AG20443 (cell line): ENCODE measurements at regions not wholly inside any gene's neighbourhood (a gene's known extent, or its start where the extent isn't known, plus 50 kb on each side); places are given as distances from the start of the nearest gene placed in this dataset.
A peak's percentile ranks its signal among the peaks of the same experiment; 100 is the strongest.
"Not testable (repeated sequence)": the region's sequence is repeated elsewhere in the genome, so short reads cannot be mapped to it uniquely, and the experiment has no call there.

Experiments used
- DNase-seq: peaks from one replicate; pipeline ENCODE4 v3.0.0; 2012; ENCODE audit warnings: low spot score, mixed read lengths

- DNase-seq, result no peak
Measured at GRCh38 chr21:38041493-38041892, 125.2 kb upstream of the KCNJ6 start.

- DNase-seq, result no peak
Measured at GRCh38 chr21:38042246-38042645, 126.0 kb upstream of the KCNJ6 start.

- DNase-seq, result no peak
Measured at GRCh38 chr21:38048167-38048566, 131.9 kb upstream of the KCNJ6 start.

- no peak for DNase-seq
Measured at GRCh38 chr21:38054334-38054733, 138.1 kb upstream of the KCNJ6 start.

- no peak for DNase-seq
Measured at GRCh38 chr21:38056481-38056880, 140.2 kb upstream of the KCNJ6 start.

- DNase-seq, result no peak
Measured at GRCh38 chr21:38057626-38058025, 141.4 kb upstream of the KCNJ6 start.

- DNase-seq, result no peak
Measured at GRCh38 chr21:38060533-38060932, 144.3 kb upstream of the KCNJ6 start.

- peak; percentile 20 for DNase-seq
Measured at GRCh38 chr21:38067086-38067739, 151.0 kb upstream of the KCNJ6 start.

GRCh38 chr21:38072489-38072888, 156.2 kb upstream of the KCNJ6 start:
- DNase-seq, result no peak

- DNase-seq, result no peak
Measured at GRCh38 chr21:38075833-38076587, 159.8 kb upstream of the KCNJ6 start.

- no peak for DNase-seq
Measured at GRCh38 chr21:38077569-38077968, 161.3 kb upstream of the KCNJ6 start.

- no peak for DNase-seq
Measured at GRCh38 chr21:38080888-38081287, 164.6 kb upstream of the KCNJ6 start.

- no peak for DNase-seq
Measured at GRCh38 chr21:38081708-38082107, 165.5 kb upstream of the KCNJ6 start.

- no peak for DNase-seq
Measured at GRCh38 chr21:38082936-38083485, 166.8 kb upstream of the KCNJ6 start.

- DNase-seq, result no peak
Measured at GRCh38 chr21:38083535-38083934, 167.3 kb upstream of the KCNJ6 start.

- no peak for DNase-seq
Measured at GRCh38 chr21:38086580-38086979, 170.2 kb upstream of the KCNJ15 start.

- no peak for DNase-seq
Measured at GRCh38 chr21:38088916-38089762, 167.7 kb upstream of the KCNJ15 start.

- no peak for DNase-seq
Measured at GRCh38 chr21:38089763-38090046, 167.1 kb upstream of the KCNJ15 start.

- DNase-seq, result not testable (repeated sequence)
Measured at GRCh38 chr21:38091061-38091460, 165.7 kb upstream of the KCNJ15 start.

- no peak for DNase-seq
Measured at GRCh38 chr21:38092051-38092450, 164.7 kb upstream of the KCNJ15 start.

- DNase-seq, result no peak
Measured at GRCh38 chr21:38095220-38095619, 161.6 kb upstream of the KCNJ15 start.

- DNase-seq, result no peak
Measured at GRCh38 chr21:38097789-38098188, 159.0 kb upstream of the KCNJ15 start.
